ENCODE measurements at regions not wholly inside any gene's neighbourhood (a gene's known extent, or its start where the extent isn't known, plus 50 kb on each side); places are given as distances from the start of the nearest gene placed in this dataset.

GRCh38 chr6:43937236-43938177, 167.5 kb downstream of the VEGFA start:
- ATAC-seq, result peak; percentile 79
- TF ChIP-seq SMAD2 (IDR thresholded peaks at IDR 0.05; ENCODE audit: low read depth, low read length) (no peak), SRSF7 (optimal IDR thresholded peaks at IDR 0.05; ENCODE audit: low read depth, low read length) (no peak), POLR2B (IDR thresholded peaks at IDR 0.05; ENCODE audit: low read depth, partially characterized antibody) (no peak), KDM2B (CRISPR knock-in tag; IDR thresholded peaks at IDR 0.05) (no peak), ZNF175 (CRISPR knock-in tag; IDR thresholded peaks at IDR 0.05; ENCODE audit: low read depth) (no peak), ELK3 (CRISPR knock-in tag; IDR thresholded peaks at IDR 0.05) (no peak), ZFP91 (CRISPR knock-in tag; IDR thresholded peaks at IDR 0.05) (no peak), ZNF766 (CRISPR knock-in tag; conservative IDR thresholded peaks at IDR 0.05) (peak; percentile 76), THAP12 (CRISPR knock-in tag; IDR thresholded peaks at IDR 0.05) (0 out of 2 replicates have a peak, but pooled peaks have one; percentile 19), HOXB6 (CRISPR knock-in tag; IDR thresholded peaks at IDR 0.05; ENCODE audit: borderline replicate concordance) (no peak), MCM5 (IDR thresholded peaks at IDR 0.05; ENCODE audit: low read depth) (no peak), ZNF695 (CRISPR knock-in tag; IDR thresholded peaks at IDR 0.05) (no peak), CREB1 (IDR thresholded peaks at IDR 0.05) (no peak), CREB1 (CRISPR knock-in tag; IDR thresholded peaks at IDR 0.05) (0 out of 2 replicates have a peak, but pooled peaks have one; percentile 32), PHF20 (IDR thresholded peaks at IDR 0.05; ENCODE audit: partially characterized antibody) (no peak)

More at GRCh38 chr6:43937236-43938177, 167.5 kb downstream of the VEGFA start:
- peak; percentile 73 to 84 (median 81) for DNase-seq (ENCODE audit: extremely low read depth in 1 of 4, low spot score in 3 of 4)
- H3K79me2 ChIP-seq (ENCODE audit: control insufficient read depth, insufficient read depth, low read length), result no peaks in the 10 kb centered on the region
- intact Hi-C loops (cut with micrococcal nuclease) (no loop called here), in situ Hi-C loops (cut with MboI) (no loop called here)
- H3K4me2 ChIP-seq (ENCODE audit: insufficient read depth, low read length), result peak overlapping the region; percentile 50; the same call in 1 of the 2 replicates
- H3K36me3 ChIP-seq (ENCODE audit: control insufficient read depth, insufficient read depth, low read length), result no peaks in the 10 kb centered on the region
- H3K27me3 ChIP-seq (ENCODE audit: control insufficient read depth in 2 of 2, insufficient read depth in 2 of 2, low read length in 2 of 2), result no peaks in the 10 kb centered on the region
- POLR2A ChIA-PET, result interaction anchor here (0.6 to 6.1 kb wide), 12 partner anchors 9 to 706 kb away, joined by 3 to 47 read pairs (median 5); no protein-coding TSS in a partner anchor
- no peaks in the 10 kb centered on the region for H4K20me1 ChIP-seq (replicated peaks; ENCODE audit: control insufficient read depth, insufficient read depth, low read length)
- peak overlapping the region; percentile 32 for H3K27ac ChIP-seq (ENCODE audit: extremely low read depth, low read depth, low read length)
- no peaks in the 10 kb centered on the region for H3K9me1 ChIP-seq (ENCODE audit: control insufficient read depth, insufficient read depth, low read length)
- H3K9me3 ChIP-seq (replicated peaks; ENCODE audit: control insufficient read depth, insufficient read depth, low read depth, low read length), result no peaks in the 10 kb centered on the region
- BruUV-seq (replicated peaks), result no TSS peak
- H3K4me1 ChIP-seq (replicated peaks in 1 of 2; ENCODE audit: control insufficient read depth in 2 of 2, insufficient read depth in 2 of 2, low read length in 2 of 2), result peaks cover 46 to 52% of the 10 kb centered on the region in 2 experiments
- CTCF ChIA-PET (ENCODE audit: low intra/inter-chr PET ratio), result no interaction called here
- peak overlapping the region; percentile 15 for H2AFZ ChIP-seq (ENCODE audit: low read depth, low read length)
- 3% methylated on average over 7 of the region's 7 CpGs for WGBS (ENCODE audit: insufficient coverage, low coverage, missing lambda C conversion rate)
- H3K9ac ChIP-seq (ENCODE audit: insufficient read depth in 1 of 2, low read depth in 2 of 2, low read length in 2 of 2), result peak overlapping the region; percentile 13 to 79; a peak in 2 of 4 replicates
- FAIRE-seq, result peak; percentile 35
- no peak overlapping the region for H3K4me3 ChIP-seq

Measured in K562 (cell line).